Amniotic stem cell (primary cell): ENCODE measurements at regions not wholly inside any gene's neighbourhood (a gene's known extent, or its start where the extent isn't known, plus 50 kb on each side); places are given as distances from the start of the nearest gene placed in this dataset.
"Not testable (repeated sequence)": the region's sequence is repeated elsewhere in the genome, so short reads cannot be mapped to it uniquely, and the experiment has no call there.

ENCODE experiments used
- DNase-seq: peaks from one replicate; lab custom pipeline; 2025; lab: John Stamatoyannopoulos, UW

DNA sequence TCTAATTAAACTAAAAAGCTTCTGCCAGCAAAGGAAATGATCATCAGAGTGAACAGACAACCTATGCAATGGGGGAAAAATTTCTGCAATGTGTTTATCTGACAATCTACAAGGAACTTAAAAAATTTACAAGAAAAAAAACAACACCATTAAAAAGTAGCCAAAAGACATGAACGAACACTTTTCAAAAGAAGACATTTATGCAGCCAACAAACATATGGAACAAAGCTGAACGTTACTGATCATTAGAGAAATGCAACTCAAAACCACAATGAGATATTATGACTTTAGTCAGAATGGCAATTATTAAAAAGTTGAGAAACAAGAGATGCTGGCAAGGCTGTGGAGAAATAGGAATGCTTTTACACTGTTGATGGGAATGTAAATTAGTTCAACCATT is 530.4 kb upstream of the DAB2 start:
- DNase-seq = no peak

DNA sequence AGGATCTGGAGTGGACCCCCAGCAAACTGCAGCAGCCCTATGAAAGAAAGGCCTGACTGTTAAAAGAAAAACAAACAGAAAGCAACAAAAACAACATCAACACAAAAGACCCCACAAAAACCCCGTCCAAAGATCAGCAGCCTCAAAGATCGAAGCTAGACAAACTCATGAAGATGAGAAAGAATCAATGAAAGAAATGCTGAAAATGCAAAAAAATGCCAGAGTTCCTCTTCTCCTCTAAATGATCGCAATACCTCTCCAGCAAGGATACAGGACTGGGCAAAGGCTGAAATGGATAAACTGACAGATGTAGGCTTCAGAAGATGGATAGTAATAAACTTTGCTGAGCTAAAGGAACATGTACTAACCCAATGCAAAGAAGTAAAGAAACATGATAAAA is 526.3 kb upstream of the DAB2 start:
- no peak for DNase-seq

DNA sequence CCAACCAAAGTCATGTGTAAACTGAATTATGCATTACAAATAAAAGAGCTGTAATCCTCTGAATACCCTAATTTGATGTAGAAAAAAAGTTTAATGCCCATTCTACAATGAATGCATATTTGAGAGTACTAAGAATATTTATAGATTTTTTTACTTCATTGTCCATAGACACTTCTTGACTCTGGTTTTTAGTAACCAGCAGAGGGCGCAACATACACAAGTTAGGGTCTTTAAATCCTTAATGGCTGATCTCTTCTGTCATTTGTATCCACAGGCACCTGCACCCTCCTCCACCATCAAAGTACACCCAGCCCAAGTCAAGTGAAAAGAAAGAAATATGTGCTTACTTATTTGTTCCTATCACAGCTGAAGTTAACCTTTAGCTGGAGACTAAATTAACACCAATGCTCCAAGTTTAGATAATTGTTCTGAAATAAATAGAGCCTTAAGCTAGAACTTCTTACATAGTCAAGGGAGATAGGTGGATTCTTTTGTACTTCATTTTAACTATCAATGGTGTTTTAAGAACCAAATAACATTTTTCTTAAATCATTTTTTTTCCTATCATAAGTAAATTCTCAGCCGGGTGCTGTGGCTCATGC is 524.2 kb upstream of the DAB2 start:
- peak; percentile 54 for DNase-seq

DNA sequence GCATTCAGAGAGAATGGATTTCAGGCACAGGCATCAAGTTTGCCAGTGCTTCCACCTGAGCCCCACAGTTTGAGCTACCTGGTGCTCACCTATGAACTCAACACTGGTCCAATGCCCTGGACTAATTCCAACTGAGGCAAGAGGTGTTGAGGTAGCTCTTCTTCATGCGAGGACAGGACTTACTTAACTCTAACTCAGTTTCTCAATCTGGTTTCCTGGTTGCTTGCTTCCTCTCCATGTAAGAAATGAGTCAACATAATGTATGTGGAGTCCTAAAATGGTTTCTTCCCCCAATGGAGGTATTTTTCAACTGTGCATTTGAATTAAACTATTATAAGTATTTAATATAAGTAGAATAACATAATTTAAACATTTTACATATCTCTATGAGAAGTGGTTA is 523.6 kb upstream of the DAB2 start:
- DNase-seq = no peak

DNA sequence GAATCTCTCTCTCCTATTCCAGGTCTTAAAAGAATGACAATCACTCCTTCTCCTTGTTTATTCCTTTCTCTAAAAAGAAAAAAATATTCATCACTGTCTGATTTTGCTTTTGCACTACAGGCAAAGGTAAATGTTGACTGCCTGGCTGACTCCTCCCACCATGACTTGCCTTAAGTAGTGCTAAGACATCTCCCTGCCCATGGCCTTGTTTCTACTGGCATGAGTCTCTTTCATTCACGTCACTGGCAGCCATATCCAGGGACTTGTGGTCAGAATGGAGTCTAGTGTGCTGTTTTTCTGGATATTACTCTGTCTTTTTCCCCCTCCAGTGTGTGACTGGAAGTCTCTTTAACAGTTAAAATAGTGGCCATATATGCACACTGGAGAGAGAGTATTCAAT is 522.9 kb upstream of the DAB2 start:
- no peak for DNase-seq

DNA sequence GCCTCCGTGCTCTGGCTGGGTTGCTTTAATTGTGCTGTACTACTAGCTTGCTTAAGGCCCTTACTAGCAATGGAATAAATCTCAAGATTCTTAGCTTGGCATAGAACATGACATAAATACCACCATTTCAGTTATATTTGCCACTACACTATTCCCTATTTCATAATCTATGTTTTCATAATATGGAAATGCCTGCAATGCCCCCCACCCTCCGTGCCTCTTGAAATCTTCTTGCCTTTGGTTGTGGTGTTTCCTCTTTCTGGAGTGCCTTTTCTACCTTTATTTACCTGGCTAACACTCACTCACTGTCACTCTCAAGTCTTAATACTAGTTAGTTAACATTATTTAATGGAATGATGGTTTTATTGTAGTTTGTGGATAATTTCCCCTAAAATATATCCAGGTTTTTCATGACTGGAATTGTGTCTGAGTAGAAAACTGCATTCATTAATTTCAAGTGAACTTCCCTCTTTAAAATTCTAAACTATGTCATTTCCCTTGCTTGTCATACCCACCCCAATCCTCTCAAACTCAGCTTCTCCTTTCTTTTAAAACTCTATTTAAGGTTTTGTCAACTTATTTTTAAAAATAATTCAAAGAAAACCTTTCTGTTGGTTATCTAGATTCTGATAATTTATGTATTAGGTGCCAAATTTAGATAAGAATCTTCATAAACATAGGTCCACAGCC is 521.7 kb upstream of the DAB2 start:
- no peak for DNase-seq

DNA sequence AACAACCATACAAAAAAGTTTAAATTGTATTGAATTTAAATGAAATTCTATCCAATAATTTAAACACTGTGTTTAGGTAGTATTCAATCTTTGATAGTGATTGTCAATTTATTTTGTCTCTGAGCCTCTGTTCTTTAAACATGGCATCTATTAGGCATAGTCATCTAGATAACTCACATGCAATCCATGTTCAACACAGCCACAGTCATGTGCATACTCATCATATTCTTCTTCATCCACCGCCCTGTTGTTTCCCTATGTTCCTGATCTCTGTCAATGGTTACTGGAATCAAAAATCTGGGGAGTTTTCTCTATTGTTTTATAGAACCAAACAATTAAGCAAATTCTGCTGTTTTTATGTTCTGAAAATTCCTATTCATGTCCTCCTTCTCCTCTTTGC is 521.1 kb upstream of the DAB2 start:
- DNase-seq = no peak

DNA sequence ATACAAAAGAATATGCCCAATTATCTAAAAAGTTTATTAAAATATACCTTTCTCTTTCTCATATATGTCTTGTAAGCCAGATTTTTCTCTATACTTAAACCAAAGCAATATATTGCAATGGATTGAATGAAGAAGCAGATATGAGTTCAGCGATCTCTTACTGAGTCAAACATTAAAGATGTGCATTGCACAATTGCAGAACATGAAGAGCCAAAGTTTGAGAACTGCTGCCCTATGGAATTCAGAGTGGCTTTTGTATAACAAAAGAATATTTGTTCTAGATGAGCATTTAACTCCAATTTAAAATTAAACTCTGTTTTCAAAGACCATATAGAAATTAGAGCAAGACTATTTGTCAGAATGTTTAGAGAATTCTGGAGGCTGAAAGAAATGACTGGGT is 519.0 kb upstream of the DAB2 start:
- DNase-seq = no peak

DNA sequence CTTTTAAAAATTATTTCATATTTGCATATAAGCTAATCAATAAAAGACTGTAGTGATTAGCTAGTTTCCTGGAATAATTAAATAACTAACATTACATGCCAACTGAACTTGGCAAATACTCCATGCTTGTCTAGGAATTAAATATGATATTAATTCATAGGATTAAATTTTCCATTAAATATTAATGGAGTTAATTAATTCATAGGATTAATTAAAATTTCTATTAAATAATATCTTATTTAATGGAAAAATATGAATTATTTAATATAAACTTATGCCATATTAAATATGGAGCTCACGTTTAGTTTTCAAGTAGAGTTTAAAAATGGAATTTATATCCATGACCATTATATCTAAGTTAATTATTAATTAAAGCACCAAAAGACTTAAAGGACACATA is 517.8 kb upstream of the DAB2 start:
- DNase-seq = no peak

DNA sequence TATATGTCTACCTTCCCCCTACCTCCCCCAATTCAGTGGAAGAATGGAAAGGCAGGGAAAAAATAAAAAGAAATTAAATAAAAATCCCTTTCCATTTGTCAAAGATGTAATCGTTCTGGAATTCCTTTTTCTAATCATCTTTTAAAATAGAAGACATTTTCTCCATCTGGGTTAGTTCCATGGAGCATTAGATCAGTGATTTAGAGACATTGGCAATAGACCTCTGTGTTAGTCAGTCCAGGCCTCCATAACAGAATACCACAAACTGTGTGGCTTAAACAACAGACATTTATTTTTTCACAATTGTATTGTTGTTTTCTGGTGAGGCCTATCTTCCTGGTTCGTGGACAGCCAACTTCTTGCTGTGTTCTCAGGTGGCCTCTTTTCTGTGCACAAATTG is 516.6 kb upstream of the DAB2 start:
- DNase-seq = no peak

DNA sequence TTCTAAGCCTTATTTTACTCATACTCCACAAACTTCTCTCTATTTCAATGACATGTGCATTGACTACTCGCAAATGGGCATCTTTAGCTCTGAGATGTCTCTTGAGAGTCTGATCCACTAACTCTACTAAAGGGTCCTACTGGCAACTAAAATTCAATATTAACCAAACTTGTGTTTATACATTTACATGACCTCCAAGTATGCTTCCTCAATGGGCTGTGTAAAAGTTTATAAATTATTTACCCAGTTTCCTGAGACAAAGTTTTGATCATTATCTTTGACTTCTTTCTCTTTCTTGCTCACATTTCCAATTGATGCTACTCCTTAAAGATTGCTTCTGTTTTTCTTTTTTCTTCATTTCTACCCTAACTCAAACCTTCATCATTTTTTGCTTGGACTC is 510.1 kb upstream of the DAB2 start:
- DNase-seq = no peak

DNA sequence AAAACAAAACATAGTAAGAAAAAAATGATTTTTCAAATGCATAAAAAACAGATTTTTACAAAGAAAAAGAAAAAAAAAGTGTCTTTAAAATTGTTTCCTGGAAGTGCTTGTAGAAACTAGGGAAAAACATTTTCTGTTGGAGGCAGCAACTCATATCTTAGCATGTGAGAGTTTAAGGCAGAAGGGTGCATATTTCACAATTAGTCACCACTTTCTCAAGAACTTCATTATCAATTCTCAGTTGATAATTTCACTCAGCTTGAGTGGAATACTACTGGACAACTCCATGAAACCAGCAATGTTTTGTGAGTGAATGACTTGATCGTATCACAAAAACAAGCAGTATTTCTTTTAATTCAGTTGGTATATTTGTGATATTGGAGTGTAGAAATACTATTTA is 508.3 kb upstream of the DAB2 start:
- DNase-seq = no peak

DNA sequence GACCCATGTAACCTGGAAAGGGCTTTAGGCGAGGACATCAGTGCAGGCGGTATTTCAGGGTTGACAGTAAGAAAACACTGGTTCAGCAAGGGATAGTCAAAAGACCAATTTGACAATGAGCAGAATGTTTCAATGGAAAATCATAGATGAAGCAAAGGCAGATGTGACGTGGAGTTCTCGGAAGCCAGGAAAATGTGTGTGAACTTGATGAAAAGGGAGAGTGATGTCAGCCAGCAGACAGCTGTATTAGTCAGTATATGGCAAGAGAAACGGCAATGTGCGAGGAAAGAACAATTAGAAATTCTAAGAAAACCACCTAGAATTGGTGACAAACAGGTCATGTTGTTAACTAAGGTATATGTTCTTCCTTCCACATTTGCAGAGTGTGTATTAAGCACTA is 503.9 kb upstream of the DAB2 start:
- DNase-seq = no peak

DNA sequence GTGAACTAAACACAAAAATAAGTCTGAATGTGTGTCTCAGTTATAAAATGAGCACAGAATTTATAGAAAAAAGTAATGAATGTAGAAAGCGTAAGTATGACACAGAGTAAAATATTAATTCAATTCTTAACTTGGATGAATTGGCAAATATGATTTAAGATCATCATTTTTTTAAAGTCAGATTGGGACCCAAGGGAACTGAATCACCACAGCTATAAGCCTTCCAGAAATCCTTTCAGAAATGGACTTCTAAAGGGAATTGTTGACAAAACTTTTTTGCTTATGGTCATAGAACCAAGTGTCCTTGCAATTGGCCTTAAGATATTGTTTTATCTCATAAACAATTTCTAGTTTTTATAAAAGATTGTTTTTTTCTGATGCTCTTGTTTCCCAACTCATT is 495.1 kb upstream of the DAB2 start:
- no peak for DNase-seq

DNA sequence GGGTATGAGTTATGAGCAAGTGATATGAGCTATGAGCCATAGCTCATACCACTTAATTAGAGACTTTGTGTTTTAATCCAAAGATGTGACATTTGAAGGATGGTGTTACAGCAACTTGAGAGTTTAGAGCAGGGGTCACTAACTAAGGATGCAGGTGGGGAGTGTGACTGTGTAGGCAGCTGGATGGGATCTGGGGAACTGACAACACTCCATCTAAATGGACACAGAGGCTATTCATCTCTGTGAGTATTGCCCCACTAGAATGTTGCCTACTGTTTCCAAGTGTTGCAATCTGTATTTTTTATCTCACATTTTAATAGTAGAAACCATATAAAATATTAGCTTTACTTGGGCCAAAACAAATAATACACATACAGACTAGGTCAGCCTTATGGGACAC is 488.1 kb upstream of the DAB2 start:
- no peak for DNase-seq

DNA sequence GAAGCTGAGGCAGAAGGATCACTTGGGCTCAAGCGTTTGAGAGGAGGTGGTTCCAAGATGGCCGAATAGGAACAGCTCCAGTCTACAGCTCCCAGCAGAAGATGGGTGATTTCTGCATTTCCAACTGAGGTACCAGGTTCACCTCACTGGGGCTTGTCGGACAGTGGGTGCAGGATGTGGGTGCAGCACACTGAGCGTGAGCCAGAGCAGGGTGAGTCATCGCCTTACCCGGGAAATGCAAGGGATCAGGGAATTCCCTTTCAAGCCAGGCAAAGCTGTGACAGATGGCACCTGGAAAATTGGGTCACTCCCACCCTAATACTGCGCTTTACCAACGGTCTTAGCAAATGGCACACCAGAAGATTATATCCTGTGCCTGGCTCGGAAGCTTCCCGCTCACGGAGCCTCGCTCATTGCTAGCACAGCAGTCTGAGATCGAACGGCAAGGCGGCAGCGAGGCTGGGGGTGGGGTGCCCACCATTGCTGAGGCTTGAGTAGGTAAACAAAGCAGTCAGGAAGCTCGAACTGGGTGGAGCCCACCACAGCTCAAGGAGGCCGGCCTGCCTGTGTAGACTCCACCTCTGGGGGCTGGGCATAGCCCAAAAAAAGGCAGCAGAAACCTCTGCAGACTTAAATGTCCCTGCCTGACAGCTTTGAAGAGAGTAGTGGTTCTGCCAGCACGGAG is 482.6 kb upstream of the DAB2 start:
- not testable (repeated sequence) for DNase-seq

DNA sequence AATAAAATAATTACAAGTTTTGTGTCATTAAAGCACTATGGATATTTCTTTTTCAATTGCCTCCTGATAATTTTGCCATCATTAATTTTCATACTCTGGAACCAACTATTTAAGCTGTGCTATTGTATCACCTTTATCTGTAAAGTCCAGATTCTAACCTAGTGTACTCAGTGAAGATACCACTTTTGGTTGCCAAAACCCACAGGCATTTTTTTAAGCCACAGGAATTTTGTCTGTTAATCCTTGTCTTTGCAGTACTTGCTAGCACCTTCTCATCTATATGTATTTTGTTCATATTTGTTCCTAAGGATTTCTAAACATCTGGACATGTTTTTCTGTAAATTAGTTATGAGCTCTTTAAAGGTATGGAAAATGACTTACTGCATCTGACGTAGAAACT is 481.4 kb upstream of the DAB2 start:
- no peak for DNase-seq

DNA sequence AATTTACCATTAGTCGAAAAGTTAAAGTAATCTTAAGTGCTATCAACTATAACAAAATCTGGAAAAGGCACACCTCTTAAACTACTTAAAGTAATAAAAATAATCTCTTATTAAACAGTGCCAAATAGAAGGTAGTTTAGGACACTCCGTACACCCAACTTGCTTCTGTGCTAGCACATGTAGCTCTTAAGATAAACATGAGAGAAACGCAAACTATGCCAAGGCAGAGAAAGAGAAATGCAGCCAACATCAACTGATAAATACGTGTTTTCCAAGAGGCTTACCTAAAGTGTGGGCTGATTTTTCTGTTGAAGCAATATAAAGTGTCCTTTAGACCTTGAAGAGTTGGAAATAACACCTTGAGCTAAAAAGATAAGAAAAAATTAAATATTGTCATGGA is 480.6 kb upstream of the DAB2 start:
- DNase-seq = no peak

DNA sequence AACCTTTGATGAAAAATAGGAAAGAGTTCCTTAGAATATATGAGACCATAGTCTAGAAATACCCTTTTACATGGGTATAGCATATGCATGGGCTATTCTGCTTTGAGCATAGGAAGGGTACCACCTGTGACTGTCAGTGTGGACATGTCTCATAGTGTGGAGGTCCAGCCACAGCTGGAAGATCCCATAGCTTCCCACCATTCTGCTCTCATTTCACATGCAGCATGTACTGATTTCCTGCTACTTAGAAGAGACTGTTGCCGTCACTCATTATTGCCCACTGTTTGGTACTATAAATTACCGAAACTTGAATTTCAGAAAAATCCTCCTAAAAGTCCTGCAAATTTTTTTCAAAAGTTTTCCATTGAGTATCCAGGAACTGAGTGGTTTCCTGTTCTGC is 477.8 kb upstream of the DAB2 start:
- no peak for DNase-seq

DNA sequence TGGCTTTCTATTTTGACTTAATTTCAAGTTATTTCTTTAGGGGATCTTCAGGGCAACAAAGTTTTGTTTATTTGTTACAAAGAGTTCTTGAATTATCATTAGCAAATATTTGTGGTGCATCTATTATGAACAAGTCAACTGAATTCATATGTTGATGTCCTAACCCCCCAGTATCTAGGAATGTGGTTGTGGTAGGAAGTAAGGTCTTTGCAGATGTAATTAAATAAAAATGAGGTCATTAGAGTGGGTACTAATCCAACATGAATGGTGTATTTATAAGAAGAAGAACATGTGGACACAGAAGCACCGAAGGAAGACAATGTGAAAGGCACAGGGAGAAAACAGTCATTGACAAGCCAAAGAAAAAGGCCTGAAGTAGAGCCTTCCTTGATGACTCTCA is 474.0 kb upstream of the DAB2 start:
- no peak for DNase-seq

DNA sequence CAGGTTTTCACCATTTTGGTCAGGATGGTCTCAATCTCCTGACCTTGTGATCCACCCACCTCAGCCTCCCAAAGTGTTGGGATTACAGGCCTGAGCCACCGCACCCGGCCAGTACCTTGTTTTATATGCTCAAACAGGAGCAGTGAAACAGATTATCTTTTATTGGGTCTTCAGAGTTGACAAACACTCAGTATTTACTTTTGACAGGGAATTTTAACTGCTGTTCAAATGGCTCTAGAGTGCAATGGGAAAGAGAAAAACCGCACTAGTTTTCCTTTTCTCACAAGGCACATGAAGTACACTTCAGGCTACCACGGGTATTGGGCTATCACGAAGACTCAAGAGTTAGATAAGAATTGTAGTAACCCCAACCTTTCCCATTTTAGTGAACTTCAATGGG is 471.9 kb upstream of the DAB2 start:
- DNase-seq = no peak

DNA sequence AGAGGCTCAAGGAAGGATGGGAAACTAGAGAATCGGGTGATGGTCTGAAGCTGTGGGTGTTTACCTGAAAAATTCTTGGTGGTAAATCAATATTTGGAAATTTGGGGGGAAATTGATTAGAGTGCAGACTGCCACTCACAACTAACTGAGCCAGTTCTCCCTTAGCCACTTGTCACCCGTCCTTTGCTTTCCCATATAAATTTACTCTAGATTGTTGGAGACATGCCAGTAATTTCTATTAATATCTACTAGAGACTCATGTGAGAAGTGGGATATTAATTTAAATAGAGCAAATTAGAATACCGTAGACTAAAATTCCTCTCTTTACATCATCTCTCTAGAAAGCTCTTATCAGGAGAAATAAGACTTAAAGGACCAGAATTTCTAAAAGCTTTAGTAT is 471.3 kb upstream of the DAB2 start:
- DNase-seq = no peak

DNA sequence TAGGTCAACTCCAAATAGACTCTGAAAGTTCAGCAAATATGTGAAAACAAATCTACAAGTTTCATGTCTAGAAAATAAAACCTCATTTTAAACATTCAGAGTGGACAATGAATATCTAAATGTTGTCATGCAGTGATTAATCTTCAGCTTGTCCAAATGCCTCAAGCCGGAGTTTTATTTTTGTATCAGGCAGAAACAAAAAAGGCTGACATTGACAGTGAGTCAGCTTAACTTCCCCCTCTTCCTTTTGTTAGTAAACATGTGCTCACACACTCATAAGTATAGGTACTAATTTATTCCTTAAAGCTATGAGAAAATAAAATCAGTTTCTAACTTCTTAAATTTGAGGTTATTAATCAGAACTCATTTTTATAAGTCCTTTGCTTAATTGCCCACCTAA is 467.9 kb upstream of the DAB2 start:
- DNase-seq = no peak

DNA sequence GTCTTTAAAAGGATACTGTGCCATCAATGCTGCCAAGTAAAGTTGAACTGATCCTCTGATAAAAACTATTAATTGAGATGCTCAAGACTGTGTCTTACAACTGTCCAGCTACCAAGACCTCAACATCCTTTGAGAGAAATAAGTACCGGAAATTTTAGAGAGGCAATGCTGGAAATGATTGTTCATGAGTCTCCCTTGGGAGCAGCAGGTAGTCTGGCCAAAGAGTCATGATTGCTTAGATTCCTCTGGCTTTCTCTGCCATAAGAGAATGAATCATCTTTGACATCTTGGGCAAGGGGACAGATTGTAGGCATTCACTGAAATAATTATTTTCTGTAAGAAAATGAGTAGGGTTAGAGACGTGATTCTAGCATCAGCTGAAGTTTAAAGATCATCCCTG is 466.6 kb upstream of the DAB2 start:
- DNase-seq = no peak
